Activated CD4-positive, alpha-beta T cell treated with anti-CD3 and anti-CD28 coated beads for 1 hour (primary cell): ENCODE measurements at regions not wholly inside any gene's neighbourhood (a gene's known extent, or its start where the extent isn't known, plus 50 kb on each side); places are given as distances from the start of the nearest gene placed in this dataset.

Experiments
- DNase-seq: peaks from one replicate; pipeline ENCODE4 v3.0.0-alpha.2; 2020

DNA sequence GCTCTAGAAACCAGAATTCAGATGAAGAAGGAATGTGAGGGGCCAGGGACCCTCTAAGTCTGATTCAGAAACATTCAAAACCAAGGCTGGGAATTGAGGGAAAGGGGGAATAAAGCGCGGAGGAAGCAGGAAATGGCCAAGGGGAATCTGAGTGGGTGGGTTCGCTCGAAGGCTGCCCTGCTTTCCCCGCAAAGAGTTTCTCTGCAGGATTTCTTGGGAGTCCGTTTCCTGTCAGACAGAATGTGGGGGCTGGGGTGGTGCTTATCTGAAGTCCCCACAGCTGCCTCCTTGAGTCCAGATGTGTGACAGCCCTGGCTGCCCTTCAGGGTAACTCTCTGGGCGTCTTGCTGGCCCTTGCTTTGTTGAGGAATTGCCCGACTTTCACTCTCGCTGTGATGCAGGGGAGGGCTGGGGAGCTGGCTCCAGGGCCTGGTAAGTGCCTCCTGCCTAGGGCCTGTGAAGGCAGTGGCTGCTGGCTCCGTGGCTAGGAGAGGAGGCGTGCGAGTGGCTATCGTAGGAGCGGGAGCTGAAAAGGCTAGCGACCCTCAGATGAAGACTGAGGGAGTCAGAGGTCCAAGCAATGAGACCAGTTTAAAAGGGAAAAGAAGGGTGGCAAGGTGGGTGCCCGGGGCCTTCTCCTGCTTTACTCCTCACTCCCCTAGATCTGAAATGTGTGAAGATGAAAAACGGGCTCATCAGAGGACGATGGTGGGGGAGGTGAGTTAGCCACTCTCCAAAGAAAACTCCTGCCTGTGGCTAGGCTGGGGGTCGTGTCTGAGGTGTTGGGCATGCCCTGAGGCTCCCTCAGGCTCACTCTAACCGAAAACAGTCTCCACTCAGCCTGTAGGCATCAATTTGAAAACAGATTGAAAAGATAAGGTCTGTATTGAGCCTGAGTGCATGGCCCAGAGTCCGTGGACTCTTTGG is 143.9 kb upstream of the UMPS start:
- no peak for DNase-seq

DNA sequence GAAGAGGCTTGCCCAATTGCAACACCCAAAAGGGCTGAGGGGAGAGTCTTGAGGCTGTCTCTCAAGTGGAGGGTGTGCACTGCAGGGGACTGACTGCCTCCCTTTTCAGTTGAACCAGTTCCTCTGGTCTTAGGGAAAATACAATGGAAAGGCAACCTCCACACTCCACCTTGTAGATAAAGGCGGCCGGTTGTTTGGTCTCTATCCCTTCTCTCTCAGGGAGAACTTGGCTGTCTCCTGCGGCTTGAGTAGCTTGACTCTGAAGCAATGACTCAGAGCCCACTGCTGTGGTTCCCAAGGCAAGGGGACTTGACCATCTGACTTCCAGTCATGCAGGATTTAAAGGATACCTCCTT is 143.2 kb upstream of the UMPS start:
- no peak for DNase-seq

DNA sequence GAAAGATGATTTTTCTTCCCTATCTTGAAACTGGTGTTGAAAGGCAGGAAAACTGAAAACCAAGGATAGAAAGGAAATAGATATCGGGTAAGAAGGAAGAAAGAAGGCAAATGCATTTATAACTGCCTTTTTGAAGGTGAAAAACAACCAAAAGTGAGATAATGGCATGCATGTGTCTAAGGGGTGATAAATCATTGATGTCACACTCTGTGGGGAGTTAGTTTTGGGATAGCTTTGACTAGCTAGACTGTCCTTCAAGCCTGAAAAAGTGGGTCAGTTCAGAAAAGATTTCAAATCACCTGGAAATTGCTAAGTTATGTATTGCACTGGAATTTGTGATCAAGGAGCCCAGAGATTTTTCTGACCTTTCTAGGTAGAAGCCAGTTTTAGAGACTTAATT is 142.2 kb upstream of the UMPS start:
- no peak for DNase-seq

DNA sequence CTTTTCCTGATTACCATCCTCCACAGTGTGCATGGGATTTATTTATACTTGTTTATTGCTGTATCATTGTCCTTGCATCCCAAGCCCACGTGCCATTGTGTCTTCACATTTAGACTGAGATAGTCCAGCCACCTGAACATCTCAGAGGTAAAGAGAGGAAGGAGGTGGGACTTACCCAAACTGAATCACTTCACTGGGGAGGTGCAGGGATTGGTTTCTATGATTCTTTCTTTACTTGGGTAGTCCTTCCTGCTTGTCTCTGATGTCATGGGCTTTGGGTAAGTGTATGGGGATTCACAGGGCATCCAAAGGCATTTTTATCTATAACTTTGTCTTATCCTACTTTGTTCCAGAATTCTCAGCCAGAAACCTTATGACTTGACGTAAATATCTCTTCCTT is 141.5 kb upstream of the UMPS start:
- DNase-seq = no peak

DNA sequence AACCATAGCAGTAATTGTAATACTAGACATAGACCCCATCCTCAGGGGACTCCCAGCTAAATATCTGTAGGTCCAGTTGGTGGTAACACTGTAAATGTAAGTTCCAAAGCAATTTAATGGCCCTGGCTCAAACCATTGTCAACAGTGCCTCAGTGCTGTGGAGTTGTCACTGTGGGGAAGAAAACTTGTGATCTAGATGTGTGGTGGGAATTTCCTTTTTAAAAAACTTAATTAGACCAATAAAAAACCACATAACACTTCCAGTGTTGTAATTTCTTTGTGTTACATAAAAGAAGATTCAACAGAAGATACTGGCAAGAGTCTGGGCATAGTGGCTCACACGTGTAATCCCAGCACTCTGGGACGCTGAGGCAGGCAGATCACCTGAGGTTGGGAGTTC is 138.6 kb upstream of the UMPS start:
- DNase-seq = no peak

DNA sequence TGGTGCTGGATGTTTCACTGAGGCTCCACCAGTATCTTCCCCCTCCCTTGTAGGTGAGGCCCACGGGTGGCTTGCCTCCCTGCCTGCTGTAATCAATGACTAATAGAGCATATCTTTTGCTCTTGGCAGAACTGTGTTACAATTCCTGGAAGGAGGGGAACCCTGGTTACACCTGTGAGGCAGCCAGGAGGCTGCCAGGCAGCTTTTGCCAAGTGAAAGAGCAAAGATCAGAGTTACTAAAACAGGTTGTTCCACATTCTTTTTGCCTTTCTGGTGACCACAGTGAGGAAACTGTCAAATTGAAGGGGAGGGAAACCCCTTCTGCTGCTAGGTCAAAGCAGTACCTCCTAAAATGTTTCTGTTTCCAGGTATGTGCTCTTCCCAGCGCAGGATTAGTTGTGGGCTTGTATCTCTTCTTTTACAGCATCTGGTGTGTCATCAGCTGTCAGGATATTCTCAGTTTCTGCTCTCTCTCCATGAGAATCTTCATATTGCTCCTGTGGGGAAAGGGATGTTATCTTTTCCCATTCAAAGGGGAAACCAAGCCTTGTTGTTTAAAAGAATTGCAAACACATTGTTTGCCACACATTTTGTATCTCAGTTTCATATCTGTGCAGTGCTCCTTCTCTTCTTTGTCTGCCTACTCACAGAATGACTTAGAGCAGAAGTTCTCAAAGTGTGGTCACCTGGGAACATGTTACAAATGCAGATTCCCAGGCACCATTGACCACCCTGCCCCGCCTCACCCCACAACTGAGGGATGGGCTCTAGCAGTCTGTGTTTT is 137.4 kb upstream of the UMPS start:
- DNase-seq = no peak

DNA sequence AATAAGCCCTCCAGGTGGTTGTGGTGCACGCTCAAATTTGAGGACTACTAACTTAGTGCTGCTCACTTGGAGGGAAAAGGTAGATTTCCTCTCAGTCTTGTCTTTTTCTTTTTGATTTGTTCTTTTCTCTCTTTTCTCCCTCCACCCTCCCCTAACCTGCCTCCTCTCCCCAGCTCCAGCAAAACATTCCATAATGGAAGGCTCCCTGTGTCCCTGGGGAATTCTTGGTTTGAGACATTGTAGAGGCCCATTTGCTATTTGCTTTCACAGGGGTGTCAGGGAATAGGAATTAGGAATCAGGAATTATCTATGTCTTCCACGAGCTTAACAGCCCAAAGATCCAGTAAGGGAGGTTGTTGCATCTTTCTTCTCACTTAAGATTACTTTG is 136.8 kb upstream of the UMPS start:
- DNase-seq = no peak

DNA sequence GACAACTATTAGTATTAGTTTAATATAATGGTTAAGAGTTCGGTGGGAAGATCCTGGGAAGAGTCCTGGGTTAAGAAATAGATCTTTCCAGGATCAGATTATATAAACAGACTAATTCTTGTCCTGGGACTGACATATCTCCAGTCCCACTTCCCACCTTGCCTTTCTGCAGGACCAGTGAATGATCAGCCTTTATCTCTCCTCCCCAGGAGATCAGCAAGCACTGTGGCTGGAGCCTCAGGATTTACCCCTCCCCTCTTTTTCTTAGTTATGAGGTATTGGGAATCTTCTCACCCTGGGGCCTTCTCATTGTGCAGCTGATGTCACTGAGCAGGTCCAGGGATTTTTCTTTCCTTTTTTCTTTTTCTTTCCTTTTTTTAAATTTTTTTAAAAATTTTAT is 135.7 kb upstream of the UMPS start:
- no peak for DNase-seq

DNA sequence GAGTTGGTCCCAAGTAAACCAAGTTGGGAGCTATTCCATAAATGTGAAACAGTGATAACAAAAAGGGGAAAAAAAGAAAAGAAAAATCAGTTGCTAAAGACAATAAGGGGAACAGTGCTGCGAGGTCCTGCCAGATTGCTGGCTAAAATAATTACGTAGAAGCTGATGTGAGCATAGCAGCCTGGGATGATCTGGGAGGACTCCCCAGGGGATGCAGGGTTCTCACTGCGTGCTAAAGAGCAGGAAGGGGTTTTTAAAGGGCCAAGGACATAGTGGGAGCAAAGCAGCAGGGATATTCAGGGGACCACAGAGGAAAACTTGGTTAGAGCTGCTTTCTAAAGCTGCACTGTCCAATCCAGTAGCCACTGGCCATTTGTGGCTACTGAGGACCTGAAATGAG is 133.0 kb upstream of the UMPS start:
- no peak for DNase-seq

DNA sequence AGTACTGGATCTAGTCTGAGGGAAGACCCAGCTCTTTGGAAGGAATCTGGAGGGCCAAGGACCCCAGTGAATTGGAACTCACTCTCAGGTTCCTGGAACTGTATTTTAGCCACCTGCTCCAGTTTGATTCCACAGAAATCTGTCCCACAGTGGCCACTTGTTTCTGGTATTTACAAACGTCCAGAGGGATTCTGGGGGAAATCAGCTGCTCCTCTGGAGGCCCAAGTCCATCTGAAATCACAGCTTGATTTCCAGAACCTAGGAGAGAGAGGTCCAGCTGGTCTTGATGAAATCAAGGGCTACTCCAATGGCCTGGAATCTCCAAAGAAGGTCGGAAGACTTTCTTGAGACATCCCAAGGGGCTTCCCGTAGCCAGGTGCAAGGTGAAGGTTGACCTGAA is 132.3 kb upstream of the UMPS start:
- no peak for DNase-seq

DNA sequence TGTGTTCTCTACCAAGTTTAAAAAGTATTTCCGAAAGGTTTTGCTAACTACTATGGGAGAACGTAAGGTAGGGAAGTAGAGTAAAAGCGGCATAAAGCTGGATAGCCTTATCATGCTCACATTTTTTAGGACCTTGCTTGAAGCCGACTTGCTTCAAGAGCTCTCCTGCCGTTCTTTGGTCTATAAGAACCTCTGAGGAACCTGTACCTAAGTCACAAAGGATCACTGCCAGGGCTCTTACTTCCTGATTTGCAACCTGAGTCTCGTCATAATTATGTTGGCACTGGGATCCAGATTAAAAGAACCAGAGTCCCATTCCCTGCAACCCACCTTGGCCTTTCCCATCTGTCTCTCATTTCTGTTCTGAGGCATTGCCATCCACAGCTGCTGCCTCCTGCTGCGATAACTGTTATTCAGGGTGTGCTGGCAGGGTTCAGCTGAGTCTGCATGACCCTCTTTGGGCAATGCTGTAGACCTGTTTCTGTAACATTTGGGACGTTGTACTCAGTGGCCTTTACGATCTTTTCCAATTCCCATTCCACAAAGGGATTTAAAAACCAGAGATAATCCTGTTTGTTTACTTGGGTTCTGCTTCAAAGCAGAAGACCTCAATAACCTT is 131.0 kb upstream of the UMPS start:
- DNase-seq = no peak

DNA sequence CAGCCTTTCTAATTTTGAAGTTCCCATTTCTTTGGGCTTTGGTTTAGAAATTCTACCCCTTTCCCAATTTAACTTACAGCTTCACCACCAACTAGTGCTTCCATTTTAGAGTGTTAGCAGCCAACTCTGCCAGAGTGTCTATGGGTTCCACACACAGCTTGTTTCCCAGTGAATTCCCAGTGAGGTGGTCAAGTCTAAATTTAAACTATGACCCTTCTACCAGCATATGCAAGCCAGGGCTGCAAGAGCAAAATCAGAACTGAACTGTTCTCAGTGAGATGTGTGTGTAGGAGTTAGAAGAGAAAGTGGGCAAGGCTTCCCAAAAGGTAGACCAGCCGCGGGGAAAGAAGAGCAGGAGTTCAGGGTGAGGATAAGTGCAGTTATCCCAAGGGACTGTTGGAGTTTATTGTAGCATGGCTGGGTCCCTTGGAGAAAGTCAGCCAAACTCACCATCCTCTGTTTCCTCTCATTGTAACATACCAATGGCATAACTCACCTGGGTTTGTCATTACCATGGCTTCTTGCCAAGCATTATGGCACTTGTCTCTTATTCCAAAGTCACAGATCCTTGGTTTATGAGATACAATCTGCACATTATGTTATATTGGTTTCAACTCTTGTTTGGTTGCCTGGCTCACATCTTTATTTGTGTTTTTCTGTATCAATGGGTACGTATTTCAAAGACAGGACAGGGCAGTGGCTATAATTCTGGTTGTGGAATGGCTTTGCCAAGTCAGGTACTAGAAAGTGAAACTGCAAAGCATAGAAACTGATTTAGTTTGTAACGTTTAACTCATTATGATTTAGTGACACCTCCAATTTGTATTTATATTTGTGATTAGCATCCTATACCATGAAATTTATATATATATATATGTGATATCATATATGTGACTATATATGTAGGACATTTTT is 130.2 kb upstream of the UMPS start:
- no peak for DNase-seq

DNA sequence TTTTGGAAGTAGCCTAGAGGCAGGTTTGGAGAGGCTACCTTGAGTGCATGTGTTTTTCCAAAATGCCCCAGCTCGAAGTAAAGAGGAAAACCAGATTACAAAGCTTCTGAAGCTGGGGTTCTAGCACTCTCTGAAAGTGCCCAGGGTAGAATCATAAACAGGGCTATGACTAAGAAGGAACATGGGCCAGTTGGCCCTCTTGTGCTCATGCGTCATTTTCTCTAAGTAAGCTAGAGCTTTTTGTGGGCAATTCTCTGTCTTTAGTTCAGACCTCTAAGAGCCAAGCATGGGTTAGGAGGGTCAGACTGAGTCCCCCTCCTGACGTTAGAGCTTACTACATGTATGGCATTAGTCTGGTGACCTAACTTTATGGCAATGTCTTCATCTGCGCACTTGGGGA is 129.5 kb upstream of the UMPS start:
- no peak for DNase-seq

DNA sequence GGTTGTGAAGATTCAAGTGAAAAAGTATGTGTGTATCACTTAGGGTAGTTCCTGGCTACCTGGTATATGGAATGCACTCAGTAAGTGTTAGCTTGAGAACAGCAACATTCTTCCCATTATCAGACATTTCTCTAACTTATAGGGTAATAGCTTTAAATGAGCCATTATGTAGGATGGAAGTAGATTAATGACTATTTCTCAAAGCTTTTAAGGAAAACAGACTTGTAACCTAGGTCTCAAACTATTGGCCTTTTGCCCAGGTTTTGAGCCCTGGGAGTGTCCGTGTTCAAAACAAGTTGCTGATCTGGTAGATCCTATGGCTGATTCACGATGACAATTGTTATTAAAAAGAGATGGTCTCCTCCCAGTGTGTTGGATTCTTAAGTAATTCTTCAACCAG is 129.1 kb upstream of the UMPS start:
- no peak for DNase-seq

DNA sequence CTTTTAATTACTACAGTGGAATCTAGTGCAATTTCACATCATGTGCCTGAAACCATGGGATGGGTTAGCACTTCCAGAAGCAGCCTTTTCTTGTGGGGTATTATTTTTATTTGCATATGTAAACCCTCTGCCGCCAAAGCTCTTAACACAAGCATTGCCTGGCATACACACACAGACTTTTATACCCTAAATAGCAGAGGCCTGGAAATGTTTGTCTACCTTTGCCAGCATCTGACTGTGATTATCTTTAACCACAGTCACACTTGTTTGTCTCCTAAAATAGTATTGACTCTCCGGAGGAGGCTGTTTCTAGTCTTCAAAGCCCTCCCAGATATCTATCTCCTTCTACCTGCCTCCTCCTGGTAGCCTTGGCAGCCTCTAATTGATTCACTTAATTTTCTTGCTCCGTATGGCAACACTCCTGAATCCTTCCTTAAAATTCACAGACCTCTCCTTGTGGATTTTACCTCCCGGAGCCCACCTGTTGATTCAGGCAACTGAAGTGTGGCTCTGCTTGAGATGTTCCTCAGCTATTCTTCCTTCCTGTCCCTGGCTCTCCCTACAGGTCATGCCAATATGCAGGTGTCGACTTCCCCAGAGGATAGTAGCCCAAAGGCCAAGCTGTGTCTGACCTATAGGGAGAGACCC is 127.1 kb upstream of the UMPS start:
- no peak for DNase-seq

DNA sequence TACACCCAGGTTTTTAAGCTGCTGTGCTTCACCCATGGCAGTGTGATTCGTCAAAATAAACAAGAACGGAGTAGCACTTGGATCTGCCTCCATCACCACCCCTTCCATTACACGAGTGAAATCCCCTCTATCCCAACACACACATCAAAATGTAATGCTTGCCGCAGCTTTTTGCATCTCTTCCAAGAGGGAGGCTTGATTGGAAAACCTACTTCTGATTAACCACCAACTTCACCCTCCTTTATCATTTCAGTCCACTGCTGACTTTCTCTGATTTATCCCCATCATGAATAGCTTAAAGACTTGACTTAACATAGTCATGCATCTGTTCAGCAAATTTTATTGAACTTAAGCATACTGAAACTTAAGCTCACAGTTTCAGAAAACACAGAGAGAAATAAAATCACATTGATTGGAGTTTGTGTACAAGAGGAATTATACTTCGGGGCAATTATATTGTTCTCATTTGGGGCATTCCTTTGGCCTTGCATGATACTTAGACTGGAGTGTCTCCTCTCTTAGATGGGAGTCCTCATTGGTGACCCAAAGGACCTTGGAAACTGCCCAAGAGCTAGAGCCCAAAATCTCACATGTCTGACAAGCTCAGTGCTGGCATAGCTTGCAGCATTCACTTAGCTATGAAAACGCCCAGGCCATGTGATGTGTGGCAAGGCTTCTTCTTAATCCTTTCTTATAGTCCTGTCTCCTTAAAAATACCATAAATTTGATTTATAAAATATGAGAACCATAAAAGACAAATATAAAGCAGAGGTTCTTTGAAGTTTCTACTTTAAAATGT is 124.3 kb upstream of the UMPS start:
- no peak for DNase-seq

DNA sequence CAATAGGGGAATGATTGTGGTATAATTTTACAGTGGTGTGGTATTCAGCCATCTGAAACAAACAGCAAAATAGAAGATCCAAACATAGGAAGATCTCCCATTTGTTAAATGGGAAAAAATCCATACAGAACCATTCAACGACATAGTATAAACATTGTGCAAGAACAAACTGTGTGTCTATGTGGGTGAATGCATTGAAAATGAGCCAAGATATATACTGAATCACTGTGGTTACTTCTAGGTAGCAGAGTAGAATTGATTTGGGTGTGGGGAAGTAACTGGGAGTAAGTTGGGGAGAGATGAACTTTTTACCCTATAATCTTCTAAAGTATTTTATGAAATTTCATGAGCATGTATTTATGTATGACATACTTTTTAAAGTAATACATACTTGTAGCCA is 123.1 kb upstream of the UMPS start:
- no peak for DNase-seq

DNA sequence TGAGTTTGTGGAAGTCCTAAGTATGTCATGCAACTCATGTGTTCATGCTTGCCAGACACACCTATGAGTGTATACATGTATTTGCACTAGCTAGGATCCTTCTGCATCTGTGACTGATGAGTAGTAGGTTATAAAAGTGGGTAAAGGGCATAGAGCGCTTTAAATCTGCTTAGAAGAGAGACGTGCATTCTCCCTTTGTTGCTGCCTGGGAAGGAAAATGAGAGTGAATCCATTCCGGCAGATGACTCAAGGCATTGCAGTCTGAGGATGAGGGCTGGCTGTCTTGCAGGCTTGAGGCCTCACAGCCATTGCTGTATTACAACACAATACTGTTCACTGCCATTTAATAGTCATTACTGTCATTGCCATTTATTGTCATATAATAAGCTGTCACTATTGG is 120.8 kb upstream of the UMPS start:
- DNase-seq = no peak

DNA sequence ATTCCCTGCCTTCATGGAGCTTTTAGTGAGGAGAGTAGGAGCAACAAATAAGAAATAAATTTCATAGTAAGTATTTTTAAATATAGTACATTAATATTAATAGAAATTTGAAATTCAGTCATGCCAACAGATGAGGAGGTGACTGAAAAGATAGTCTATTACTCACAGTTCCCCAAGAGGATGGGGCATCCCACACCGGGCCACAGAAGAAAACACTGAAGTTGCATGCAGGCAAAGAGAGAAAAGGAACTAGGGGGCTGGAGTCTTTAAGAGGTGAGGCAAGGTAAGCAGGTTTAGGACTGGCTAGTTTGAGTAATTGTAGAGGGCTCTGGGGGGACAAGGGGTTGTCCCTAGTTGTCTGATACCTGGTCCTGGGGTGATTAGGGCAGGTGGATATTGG is 120.1 kb upstream of the UMPS start:
- no peak for DNase-seq

DNA sequence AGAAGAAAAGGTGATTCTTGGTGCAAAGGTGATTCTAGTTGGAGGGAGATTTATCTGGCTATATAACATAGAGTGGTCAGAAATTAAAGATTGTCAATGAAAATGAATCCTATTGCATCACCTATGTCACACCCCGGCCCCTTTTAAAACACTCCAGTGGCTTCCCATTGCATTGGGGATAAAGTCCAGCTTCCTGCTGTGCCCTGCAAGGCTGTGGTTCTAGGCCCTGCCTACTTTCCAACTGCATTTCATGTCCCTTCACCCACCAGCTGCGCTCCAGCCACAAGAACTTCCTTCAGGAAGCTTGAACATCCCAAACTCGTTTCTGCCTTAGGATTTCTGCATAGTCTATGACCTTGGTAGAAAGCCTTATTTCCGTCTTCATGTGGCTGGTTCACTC is 118.7 kb upstream of the UMPS start:
- DNase-seq = no peak

DNA sequence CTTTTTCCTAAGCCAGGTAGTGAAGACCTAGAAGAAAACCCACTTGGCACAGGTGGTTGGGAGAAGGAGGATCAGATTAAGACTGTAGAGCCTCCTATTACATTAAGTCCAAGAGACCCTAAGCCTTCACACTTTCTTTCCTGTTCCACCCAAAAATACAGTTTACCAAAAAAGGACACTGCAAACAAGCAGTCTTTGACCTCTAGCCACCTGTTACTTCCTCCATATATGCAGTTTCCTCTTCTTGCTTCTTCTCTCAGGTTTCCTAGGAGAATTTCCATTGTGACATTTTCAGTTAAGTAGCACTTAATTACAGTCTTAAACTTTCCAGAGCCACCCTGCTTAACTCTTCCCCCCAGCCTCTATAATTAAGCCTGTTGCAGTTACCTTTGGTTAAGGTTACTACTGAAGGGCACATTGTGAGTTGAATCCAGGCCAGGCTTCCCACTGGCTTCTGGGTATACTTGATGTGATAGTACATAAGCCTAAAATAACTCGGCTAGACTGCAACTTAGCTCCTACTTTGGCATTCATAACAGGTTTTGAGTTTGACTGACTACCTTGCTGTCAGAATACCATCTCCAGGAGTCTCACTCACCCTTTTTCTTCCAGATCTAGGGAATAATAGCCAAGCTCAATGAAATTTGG is 114.2 kb upstream of the UMPS start:
- no peak for DNase-seq
